NCI-H2196 (cell line): ENCODE measurements at regions not wholly inside any gene's neighbourhood (a gene's known extent, or its start where the extent isn't known, plus 50 kb on each side); places are given as distances from the start of the nearest gene placed in this dataset.

Experiments
- DNase-seq: peaks from one replicate; lab custom pipeline; 2025; ENCODE audit not compliant: unreplicated experiment; lab: John Stamatoyannopoulos, UW

- DNase-seq = no peak
These were observed 294.5 kb upstream of the NBEA start for GRCh38 chr13:34647379-34648150.

GRCh38 chr13:34654203-34654602, 287.9 kb upstream of the NBEA start:
- DNase-seq = no peak

- no peak for DNase-seq
These were observed 287.4 kb upstream of the NBEA start for GRCh38 chr13:34654647-34655046.

GRCh38 chr13:34655554-34655953, 286.5 kb upstream of the NBEA start:
- DNase-seq = no peak

GRCh38 chr13:34657716-34658115, 284.4 kb upstream of the NBEA start:
- no peak for DNase-seq

GRCh38 chr13:34667286-34668218, 274.5 kb upstream of the NBEA start:
- no peak for DNase-seq

GRCh38 chr13:34671137-34671536, 270.9 kb upstream of the NBEA start:
- no peak for DNase-seq

- no peak for DNase-seq
These were observed 269.4 kb upstream of the NBEA start for GRCh38 chr13:34672631-34673030.

- DNase-seq = no peak
These were observed 266.4 kb upstream of the NBEA start for GRCh38 chr13:34675626-34676025.

GRCh38 chr13:34678154-34678553, 263.9 kb upstream of the NBEA start:
- DNase-seq = no peak

GRCh38 chr13:34681405-34681955, 260.6 kb upstream of the NBEA start:
- DNase-seq = no peak

- DNase-seq = no peak
These were observed 247.0 kb upstream of the NBEA start for GRCh38 chr13:34695063-34695462.

- no peak for DNase-seq
These were observed 245.8 kb upstream of the NBEA start for GRCh38 chr13:34696296-34696695.

GRCh38 chr13:34696741-34697140, 245.3 kb upstream of the NBEA start:
- no peak for DNase-seq

- no peak for DNase-seq
These were observed 243.1 kb upstream of the NBEA start for GRCh38 chr13:34698945-34699344.

GRCh38 chr13:34700155-34700554, 241.9 kb upstream of the NBEA start:
- DNase-seq = no peak

- no peak for DNase-seq
These were observed 240.2 kb upstream of the NBEA start for GRCh38 chr13:34701919-34702318.

- DNase-seq = no peak
These were observed 233.3 kb upstream of the NBEA start for GRCh38 chr13:34708566-34709313.

GRCh38 chr13:34719060-34719875, 222.8 kb upstream of the NBEA start:
- DNase-seq = no peak

- DNase-seq = no peak
These were observed 221.5 kb upstream of the NBEA start for GRCh38 chr13:34720618-34721017.
